Gastrocnemius medialis (tissue), 4 donors: ENCODE measurements at regions not wholly inside any gene's neighbourhood (a gene's known extent, or its start where the extent isn't known, plus 50 kb on each side); places are given as distances from the start of the nearest gene placed in this dataset.

Source experiments
- ATAC-seq, 2 donors: fragments of 150-250 bp; one replicate each; pipeline ENCODE4 v1.9.1; 2016
- DNase-seq, 2 donors: peaks; one replicate each; pipeline ENCODE4 v3.0.0-alpha.2; 2019
- H3K27ac ChIP-seq, 4 donors: fragments of 200-600 bp; sonication (generic); 1 replicate in 1 of 4; 2 replicates in 3 of 4; pipeline ENCODE4 v1.5.1; 2016 to 2018; ENCODE audit warnings: mild to moderate bottlenecking in 2 of 4, moderate library complexity in 1 of 4
- H3K27me3 ChIP-seq, 3 donors: fragments of 200-600 bp; sonication (generic) in 2 of 3; 1 replicate in 1 of 3; 2 replicates in 2 of 3; pipeline versions ENCODE4 v1.5.1 to v1.6.0; 2016 to 2019; ENCODE audit warnings: mild to moderate bottlenecking in 1 of 3, moderate library complexity in 1 of 3
- H3K36me3 ChIP-seq, 2 donors: fragments of 200-600 bp; sonication (generic) in 1 of 2; one replicate each; pipeline ENCODE4 v1.5.1; 2017 to 2018
- H3K4me1 ChIP-seq, 2 donors: fragments of 200-600 bp; sonication (generic) in 1 of 2; one replicate each; pipeline ENCODE4 v1.5.1; 2016 to 2017; ENCODE audit warnings: mild to moderate bottlenecking in 2 of 2
- H3K4me3 ChIP-seq, 4 donors: fragments of 200-600 bp; sonication (generic) in 3 of 4; 1 replicate in 1 of 4; 2 replicates in 3 of 4; pipeline ENCODE4 v1.5.1; 2016 to 2019; ENCODE audit warnings: mild to moderate bottlenecking in 2 of 4
- H3K9me3 ChIP-seq, 3 donors: fragments of 200-600 bp; sonication (generic) in 2 of 3; 1 replicate in 1 of 3; 2 replicates in 2 of 3; pipeline ENCODE4 v1.5.1; 2016 to 2019
- POLR2A ChIP-seq, 2 donors: fragments of 450-650 bp; IDR thresholded peaks; one replicate each; pipeline ENCODE4 v1.6.1; 2017; ENCODE audit warnings: antibody characterized with exemption in 2 of 2, mild to moderate bottlenecking in 2 of 2, moderate library complexity in 2 of 2
- in situ Hi-C, 4 donors: fragments of 200-750 bp; cut with MboI; loops; one replicate each; pipeline versions ENCODE4 v1.15.0 to v1.8.0; 2017; ENCODE audit warnings: low sequenced_read_pairs in 4 of 4
- intact Hi-C: fragments of 100-400 bp; cut with DNase I; formaldehyde crosslinking; loops from one replicate; pipeline ENCODE4 v1.15.1; 2023; ENCODE audit warnings: low total_unique reads
- TF ChIP-seq, protein P1 (sequence below), 5 experiments: fragments of 450-650 bp in 3 of 5; fragments of 200-600 bp in 2 of 5; sonication (generic) in 2 of 5; IDR thresholded peaks in 4 of 5; conservative IDR thresholded peaks in 1 of 5; 1 replicate in 4 of 5; 2 replicates in 1 of 5; pipeline ENCODE4 v1.5.1; 2016 to 2019; ENCODE audit warnings: antibody characterized with exemption in 5 of 5, mild to moderate bottlenecking in 3 of 5, moderate library complexity in 3 of 5

DNA sequence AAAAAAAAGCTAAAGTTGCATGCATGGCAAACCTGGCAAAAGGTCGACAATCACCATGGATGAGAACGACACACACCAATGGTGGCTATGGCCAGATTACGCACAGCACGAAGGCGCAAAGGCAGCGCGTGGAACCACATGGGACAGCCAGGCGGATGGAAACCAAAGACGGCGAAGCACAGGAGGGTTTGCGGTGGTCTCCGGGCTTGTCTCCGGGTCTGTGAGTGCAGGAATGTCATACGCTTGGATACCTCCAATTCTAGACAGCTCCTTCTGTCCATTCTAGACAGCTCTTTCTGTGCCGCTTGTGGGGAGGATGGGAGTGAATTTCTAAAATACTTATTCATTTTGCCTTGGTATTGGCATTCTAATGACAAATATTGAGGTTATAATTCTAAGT is 685.4 kb downstream of the BRD1 start:
- ATAC-seq: no peak
- intact Hi-C loops (no loop called here), in situ Hi-C loops (no loop called here)
- Histone ChIP-seq H3K4me1 (no peaks in the 10 kb centered on the region), H3K27me3 (peaks cover 0 to 4% (median 0%) of the 10 kb centered on the region in 3 donors), H3K36me3 (no peaks in the 10 kb centered on the region), H3K9me3 (no peaks in the 10 kb centered on the region), H3K4me3 (no peak overlapping the region), H3K27ac (no peak overlapping the region)
- no peak for DNase-seq
- no peak for TF ChIP-seq POLR2A (IDR thresholded peaks at IDR 0.05)
- TF ChIP-seq, protein P1, sequence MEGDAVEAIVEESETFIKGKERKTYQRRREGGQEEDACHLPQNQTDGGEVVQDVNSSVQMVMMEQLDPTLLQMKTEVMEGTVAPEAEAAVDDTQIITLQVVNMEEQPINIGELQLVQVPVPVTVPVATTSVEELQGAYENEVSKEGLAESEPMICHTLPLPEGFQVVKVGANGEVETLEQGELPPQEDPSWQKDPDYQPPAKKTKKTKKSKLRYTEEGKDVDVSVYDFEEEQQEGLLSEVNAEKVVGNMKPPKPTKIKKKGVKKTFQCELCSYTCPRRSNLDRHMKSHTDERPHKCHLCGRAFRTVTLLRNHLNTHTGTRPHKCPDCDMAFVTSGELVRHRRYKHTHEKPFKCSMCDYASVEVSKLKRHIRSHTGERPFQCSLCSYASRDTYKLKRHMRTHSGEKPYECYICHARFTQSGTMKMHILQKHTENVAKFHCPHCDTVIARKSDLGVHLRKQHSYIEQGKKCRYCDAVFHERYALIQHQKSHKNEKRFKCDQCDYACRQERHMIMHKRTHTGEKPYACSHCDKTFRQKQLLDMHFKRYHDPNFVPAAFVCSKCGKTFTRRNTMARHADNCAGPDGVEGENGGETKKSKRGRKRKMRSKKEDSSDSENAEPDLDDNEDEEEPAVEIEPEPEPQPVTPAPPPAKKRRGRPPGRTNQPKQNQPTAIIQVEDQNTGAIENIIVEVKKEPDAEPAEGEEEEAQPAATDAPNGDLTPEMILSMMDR (IDR thresholded peaks at IDR 0.05 in 4 of 5, conservative IDR thresholded peaks at IDR 0.05 in 1 of 5): no peak

DNA sequence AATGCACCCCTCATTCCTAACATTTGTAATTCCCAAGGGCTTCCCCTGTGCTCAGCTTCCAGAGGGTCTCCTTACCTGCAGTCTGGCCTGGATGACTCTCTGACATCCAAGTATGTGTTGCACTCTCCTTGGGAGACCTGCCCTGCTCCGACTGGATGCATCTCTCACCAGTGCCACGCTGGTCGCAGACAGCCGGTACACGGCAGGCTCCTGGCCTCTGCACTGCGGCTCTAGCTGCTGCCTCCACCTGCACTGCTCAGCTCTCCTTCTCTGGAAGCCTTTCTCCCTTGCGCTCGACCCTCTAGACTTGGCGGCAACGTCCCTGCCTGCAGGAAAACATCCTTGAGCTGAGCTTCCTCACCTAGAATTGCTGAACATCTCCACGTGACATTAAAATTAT is 685.9 kb downstream of the BRD1 start:
- Histone ChIP-seq H3K27me3 (peaks cover 0 to 4% (median 0%) of the 10 kb centered on the region in 3 donors), H3K36me3 (no peaks in the 10 kb centered on the region), H3K9me3 (no peaks in the 10 kb centered on the region), H3K27ac (no peak overlapping the region), H3K4me1 (no peaks in the 10 kb centered on the region), H3K4me3 (no peak overlapping the region)
- intact Hi-C loops: no loop called here
- no peak for ATAC-seq
- TF ChIP-seq, protein P1 (IDR thresholded peaks at IDR 0.05 in 4 of 5, conservative IDR thresholded peaks at IDR 0.05 in 1 of 5): no peak
- no peak for TF ChIP-seq POLR2A (IDR thresholded peaks at IDR 0.05)
- no peak for DNase-seq
- in situ Hi-C loops: no loop called here

DNA sequence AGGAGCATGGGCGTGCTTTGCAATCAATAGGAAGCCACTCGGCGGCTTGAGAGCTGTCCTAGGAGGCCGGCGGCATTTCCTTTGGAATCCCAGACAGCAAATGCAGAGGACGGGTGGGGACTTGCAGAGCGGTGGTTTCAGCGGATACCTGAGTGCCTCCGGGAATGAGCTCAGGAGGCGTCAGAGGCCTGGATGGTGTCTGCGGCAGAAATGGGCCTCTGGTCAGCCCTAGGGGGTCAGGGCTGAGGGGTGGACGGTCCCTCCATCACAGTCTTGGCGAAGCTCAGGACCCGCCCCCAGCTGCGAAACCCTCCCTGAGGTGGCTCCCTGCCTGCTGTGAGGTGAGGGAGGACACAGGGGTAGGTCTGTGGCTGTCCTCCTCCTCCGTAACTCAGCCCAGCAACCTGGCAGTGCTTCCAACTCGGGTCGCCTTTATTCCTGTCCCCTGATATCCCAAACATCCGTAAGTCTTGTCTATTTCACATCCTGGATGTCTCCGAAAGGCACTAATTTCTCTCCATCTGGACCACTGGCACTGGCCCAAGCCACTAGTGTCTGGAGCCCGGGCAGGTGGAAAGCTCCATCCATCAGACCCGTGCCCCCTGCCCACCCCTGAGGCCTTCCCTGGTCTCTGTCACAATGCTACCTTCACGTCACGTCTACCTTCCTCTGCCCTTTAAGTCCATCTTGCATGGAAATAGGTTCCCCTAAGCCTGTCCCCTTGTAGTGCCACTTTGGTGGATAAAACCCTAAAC is 686.6 kb downstream of the BRD1 start:
- H3K9me3 ChIP-seq: no peaks in the 10 kb centered on the region
- H3K27me3 ChIP-seq: peaks cover 0 to 4% (median 0%) of the 10 kb centered on the region in 3 donors
- DNase-seq (no peak), ATAC-seq (no peak)
- no peak overlapping the region for H3K27ac ChIP-seq
- H3K4me3 ChIP-seq: no peak overlapping the region
- TF ChIP-seq, protein P1 (IDR thresholded peaks at IDR 0.05 in 4 of 5, conservative IDR thresholded peaks at IDR 0.05 in 1 of 5): no peak
- no peak for TF ChIP-seq POLR2A (IDR thresholded peaks at IDR 0.05)
- H3K4me1 ChIP-seq: no peaks in the 10 kb centered on the region
- intact Hi-C loops (no loop called here), in situ Hi-C loops (no loop called here)
- no peaks in the 10 kb centered on the region for H3K36me3 ChIP-seq

DNA sequence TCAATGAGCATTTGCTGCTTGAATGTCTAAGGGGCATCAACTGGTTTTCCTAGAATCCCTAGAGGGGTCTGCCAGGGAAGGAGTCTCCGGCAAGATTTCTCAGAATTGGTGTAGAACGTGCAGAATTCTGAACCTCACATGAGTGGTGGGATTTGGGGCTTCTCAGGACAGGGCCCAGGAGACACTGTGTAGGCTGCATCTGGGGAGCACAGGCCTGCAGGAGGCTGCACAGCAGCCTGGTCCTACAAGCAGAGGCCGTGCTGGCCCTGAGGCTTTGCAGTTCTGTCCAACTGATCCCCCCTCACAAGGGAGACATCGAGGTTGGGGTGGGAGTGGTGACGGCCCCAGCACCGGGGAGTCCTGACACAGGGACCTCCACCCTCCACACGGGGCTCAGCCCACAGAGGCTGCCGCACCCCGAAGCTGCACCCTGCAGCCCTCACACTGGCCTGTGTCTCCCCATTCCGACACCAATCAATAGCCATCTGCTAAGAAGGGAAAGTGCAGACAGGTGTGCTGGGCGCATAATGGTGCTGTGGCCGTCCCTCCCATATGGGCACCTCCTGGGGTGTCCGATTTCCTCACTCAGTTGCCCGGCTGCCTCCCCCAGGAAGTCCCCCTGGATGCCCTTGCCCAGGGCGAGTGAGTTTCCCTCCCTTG is 688.1 kb downstream of the BRD1 start:
- Histone ChIP-seq H3K9me3 (no peaks in the 10 kb centered on the region), H3K4me1 (no peaks in the 10 kb centered on the region), H3K4me3 (no peak overlapping the region), H3K27me3 (peaks cover 0 to 7% (median 0%) of the 10 kb centered on the region in 3 donors), H3K36me3 (no peaks in the 10 kb centered on the region), H3K27ac (no peak overlapping the region)
- DNase-seq (no peak), ATAC-seq (no peak)
- intact Hi-C loops (no loop called here), in situ Hi-C loops (no loop called here)
- TF ChIP-seq POLR2A (IDR thresholded peaks at IDR 0.05): no peak
- TF ChIP-seq, protein P1 (IDR thresholded peaks at IDR 0.05 in 4 of 5, conservative IDR thresholded peaks at IDR 0.05 in 1 of 5): no peak
